ENCODE measurements at regions not wholly inside any gene's neighbourhood (a gene's known extent, or its start where the extent isn't known, plus 50 kb on each side); places are given as distances from the start of the nearest gene placed in this dataset.

DNA sequence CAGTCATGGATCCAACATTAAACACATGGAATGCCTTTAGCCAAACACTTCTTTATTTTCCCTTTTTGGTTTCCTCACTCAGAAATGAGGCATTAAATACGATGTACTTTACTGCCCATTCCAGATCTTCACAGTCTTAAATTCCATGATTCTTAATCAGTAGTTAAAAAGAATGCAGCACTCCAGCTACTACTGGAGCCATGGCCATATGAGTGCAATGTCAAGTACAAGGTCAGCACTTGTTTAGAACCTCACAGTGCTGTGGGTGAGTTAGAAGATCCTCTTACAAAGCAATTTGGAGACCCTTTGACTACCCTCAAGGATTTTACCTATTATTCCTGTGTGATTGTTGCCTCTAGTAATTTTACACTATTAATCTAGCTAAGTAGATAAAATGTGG lies 550.3 kb upstream of the LRRTM1 start:
- no peak for TF ChIP-seq CTCF (IDR thresholded peaks at IDR 0.05)
- no peak for TF ChIP-seq ZFX (IDR thresholded peaks at IDR 0.05; ENCODE audit: borderline replicate concordance)

Measured in 22Rv1 (cell line).